Urinary bladder (tissue), 3 donors: ENCODE measurements at regions not wholly inside any gene's neighbourhood (a gene's known extent, or its start where the extent isn't known, plus 50 kb on each side); places are given as distances from the start of the nearest gene placed in this dataset.
A peak's percentile ranks its signal among the peaks of the same experiment; 100 is the strongest.

ENCODE experiments used
- DNase-seq: peaks from one replicate; pipeline ENCODE4 v3.0.0-alpha.2; 2015; ENCODE audit errors: extremely low spot score
- H3K27ac ChIP-seq: one replicate; pipeline ENCODE4 v1.5.1; 2013; ENCODE audit warnings: low read depth, mild to moderate bottlenecking, moderate library complexity
- H3K36me3 ChIP-seq: one replicate; pipeline ENCODE4 v1.6.1; 2013; ENCODE audit warnings: mild to moderate bottlenecking, moderate library complexity; ENCODE audit not compliant: insufficient read depth
- H3K4me1 ChIP-seq: one replicate; pipeline ENCODE4 v1.6.1; 2013; ENCODE audit warnings: mild to moderate bottlenecking, moderate library complexity; ENCODE audit not compliant: insufficient read depth
- H3K4me3 ChIP-seq: one replicate; pipeline ENCODE4 v1.5.1; 2013; ENCODE audit warnings: low read depth, low read length
- WGBS: extraction: QIAGEN DNeasy Blood & Tissue Kit; methylation state at CpG from one replicate; pipeline ENCODE4 v1.1.7; 2013; 5-methylcytosine and 5-hydroxymethylcytosine counted together
- donor health status: healthy with polysubstance abuse.
- donor health status: healthy.

DNA sequence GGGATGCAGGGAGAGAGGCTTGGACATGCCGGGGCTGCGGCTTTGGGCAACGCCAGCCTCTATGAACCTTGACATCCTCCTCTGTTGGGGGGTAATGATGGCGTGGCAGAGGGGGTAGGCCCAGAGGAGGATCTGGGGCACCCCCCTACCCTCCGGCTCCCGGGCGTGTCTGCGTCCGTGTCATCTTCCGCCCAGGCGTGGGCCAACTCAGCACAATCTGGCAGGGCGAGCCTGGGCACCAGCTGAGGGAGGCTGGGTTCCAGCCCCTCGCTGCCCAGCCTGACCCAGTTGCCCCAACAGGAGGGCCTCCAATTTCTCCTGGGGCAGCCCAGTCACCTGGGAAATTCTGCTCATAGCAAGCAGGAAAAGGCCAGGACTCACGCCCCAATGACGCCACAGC lies 62.9 kb upstream of the IL17B start:
- Histone ChIP-seq H3K27ac (peak overlapping the region; percentile 26), H3K4me1 (no peaks in the 10 kb centered on the region), H3K4me3 (no peak overlapping the region), H3K36me3 (no peaks in the 10 kb centered on the region)
- DNase-seq: no peak
- 85% methylated on average over 15 of the region's 15 CpGs for WGBS

GRCh38 chr5:149441194-149441753 lies 62.2 kb upstream of the IL17B start:
- Histone ChIP-seq H3K27ac (no peak overlapping the region), H3K4me3 (no peak overlapping the region), H3K4me1 (no peaks in the 10 kb centered on the region), H3K36me3 (no peaks in the 10 kb centered on the region)
- WGBS: 89% methylated on average over 14 of the region's 14 CpGs
- no peak for DNase-seq

GRCh38 chr5:149439899-149440542 lies 60.9 kb upstream of the IL17B start:
- no peaks in the 10 kb centered on the region for H3K36me3 ChIP-seq
- H3K4me1 ChIP-seq: no peaks in the 10 kb centered on the region
- peak overlapping the region; percentile 82 for H3K27ac ChIP-seq
- DNase-seq: no peak
- no peak overlapping the region for H3K4me3 ChIP-seq
- 63% methylated on average over 8 of the region's 8 CpGs for WGBS

DNA sequence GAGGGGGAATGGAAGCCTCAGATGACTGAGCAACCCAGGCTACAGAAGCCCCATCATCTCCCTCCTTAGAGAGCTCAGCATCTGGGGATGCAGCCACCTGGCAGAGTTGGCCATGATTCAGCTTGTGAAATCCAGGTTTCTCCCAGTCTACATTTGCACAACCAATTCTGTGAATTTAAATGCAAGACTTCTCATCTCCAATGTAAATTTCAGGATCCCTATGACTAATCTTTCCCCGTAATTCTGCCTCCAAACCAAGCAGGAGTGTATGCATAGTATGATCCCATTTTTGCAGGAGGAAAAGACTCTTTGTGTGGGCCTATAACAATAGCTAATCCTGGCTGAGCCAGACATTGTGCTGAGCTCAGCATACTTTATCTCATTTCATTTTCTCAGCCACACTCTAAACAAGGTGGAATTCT lies 59.6 kb upstream of the IL17B start:
- Histone ChIP-seq H3K4me3 (no peak overlapping the region), H3K4me1 (no peaks in the 10 kb centered on the region), H3K36me3 (no peaks in the 10 kb centered on the region), H3K27ac (no peak overlapping the region)
- WGBS: 58% methylated on average over 1 of the region's 1 CpG
- DNase-seq: no peak

DNA sequence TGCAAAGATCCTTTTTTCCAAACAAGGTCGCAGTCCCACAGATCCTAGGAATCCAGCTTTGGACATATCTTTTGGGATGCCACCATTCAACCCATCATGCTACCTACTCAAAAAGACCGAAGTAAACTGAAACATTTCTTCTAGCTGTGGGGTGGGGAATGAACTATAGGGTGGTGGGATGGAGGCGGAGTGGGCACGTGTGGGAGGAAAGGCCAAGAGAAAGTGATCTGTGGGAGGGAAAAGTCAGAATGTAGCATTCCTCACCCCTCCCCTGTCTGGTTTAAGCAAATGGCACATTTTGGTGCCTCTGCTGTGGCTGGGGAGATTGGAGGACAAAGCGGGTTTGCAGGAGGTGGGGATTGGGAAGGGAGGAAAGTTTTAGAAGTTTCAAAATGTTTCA lies 59.2 kb upstream of the IL17B start:
- DNase-seq: no peak
- H3K36me3 ChIP-seq: no peaks in the 10 kb centered on the region
- WGBS: 83% methylated on average over 5 of the region's 5 CpGs
- no peaks in the 10 kb centered on the region for H3K4me1 ChIP-seq
- no peak overlapping the region for H3K4me3 ChIP-seq
- no peak overlapping the region for H3K27ac ChIP-seq

GRCh38 chr5:149437391-149438040 lies 58.4 kb upstream of the IL17B start:
- no peaks in the 10 kb centered on the region for H3K4me1 ChIP-seq
- no peaks in the 10 kb centered on the region for H3K36me3 ChIP-seq
- H3K27ac ChIP-seq: no peak overlapping the region
- no peak for DNase-seq
- H3K4me3 ChIP-seq: no peak overlapping the region
- 66% methylated on average over 10 of the region's 10 CpGs for WGBS

DNA sequence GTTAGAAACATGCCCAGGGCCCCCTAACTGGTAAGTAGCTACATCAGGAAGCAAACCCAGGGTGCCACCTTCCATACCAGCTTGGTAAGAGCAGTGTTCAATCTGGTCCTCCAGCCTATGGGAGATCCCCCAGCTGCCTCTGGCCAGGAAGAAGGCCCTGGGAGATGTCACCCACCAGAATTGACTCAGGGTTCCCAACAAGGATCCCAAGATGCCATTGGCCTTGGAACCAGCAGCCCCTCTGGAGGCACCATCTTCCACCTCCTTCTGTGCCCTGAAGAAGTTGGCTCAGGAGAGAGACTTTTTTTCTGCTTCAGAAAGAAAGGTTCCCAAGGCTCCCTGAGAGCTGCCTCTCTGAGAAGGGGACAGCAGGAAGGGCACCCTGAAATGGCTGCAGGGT lies 56.6 kb upstream of the IL17B start:
- H3K4me1 ChIP-seq: no peaks in the 10 kb centered on the region
- H3K36me3 ChIP-seq: no peaks in the 10 kb centered on the region
- H3K27ac ChIP-seq: no peak overlapping the region
- DNase-seq: no peak
- H3K4me3 ChIP-seq: no peak overlapping the region

GRCh38 chr5:149435015-149435376 lies 55.9 kb upstream of the IL17B start:
- WGBS: 88% methylated on average over 7 of the region's 7 CpGs
- H3K27ac ChIP-seq: no peak overlapping the region
- H3K4me1 ChIP-seq: no peaks in the 10 kb centered on the region
- no peaks in the 10 kb centered on the region for H3K36me3 ChIP-seq
- H3K4me3 ChIP-seq: no peak overlapping the region
- DNase-seq: no peak

DNA sequence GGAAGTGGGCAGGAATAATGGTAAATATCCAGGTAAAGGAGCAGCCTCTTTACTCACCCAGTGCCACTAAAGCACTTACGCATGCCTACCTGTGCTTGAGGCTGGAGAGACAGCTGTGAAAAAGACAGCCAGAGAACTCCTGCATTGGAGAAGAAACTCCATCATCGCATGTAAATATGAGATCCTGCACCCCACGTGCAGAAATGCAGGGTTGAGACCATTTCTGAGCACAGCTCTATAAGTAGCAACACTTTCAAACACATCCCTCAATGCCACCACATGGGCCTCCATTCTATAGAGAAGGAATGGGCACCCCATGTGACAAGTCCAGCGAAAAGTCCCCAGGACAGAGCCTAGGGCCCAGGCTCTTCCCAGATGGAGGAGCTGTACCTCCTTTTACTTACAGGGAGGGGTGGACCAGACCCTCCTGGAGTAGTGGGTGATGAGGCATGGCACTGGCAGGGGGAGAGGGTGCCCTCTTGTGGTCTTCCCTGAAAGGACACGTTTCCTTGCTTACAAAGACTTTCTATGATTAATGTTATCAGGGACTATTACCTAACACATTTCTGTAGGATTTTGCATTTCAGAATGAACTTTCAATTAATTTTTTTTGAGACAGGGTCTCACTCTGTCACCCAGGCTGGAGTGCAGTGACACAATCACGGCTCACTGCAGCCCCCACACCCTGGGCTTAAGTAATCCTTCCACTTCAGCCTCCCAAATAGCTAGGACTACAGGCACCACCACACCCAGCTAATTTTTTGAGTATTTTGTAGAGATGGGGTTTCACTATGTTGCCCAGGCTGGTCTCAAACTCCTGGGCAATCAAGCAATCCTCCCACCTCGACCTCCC lies 55.3 kb upstream of the IL17B start:
- Histone ChIP-seq H3K36me3 (no peaks in the 10 kb centered on the region), H3K4me3 (no peak overlapping the region), H3K27ac (peak overlapping the region; percentile 64), H3K4me1 (no peaks in the 10 kb centered on the region)
- 32% methylated on average over 7 of the region's 7 CpGs for WGBS
- DNase-seq: no peak

- H3K4me1 ChIP-seq: no peaks in the 10 kb centered on the region
- H3K36me3 ChIP-seq: no peaks in the 10 kb centered on the region
- DNase-seq: no peak
- H3K27ac ChIP-seq: no peak overlapping the region
- no peak overlapping the region for H3K4me3 ChIP-seq
- WGBS: 46% methylated on average over 8 of the region's 8 CpGs
Observed at GRCh38 chr5:149433524-149434131, 54.5 kb upstream of the IL17B start.

- no peak for DNase-seq
- Histone ChIP-seq H3K4me3 (no peak overlapping the region), H3K36me3 (no peaks in the 10 kb centered on the region), H3K4me1 (no peaks in the 10 kb centered on the region), H3K27ac (no peak overlapping the region)
- 36% methylated on average over 3 of the region's 3 CpGs for WGBS
Observed at GRCh38 chr5:149432911-149433401, 53.9 kb upstream of the IL17B start.

- Histone ChIP-seq H3K4me1 (no peaks in the 10 kb centered on the region), H3K27ac (no peak overlapping the region), H3K4me3 (no peak overlapping the region), H3K36me3 (no peaks in the 10 kb centered on the region)
- WGBS: 36% methylated on average over 7 of the region's 7 CpGs
- DNase-seq: no peak
Observed at GRCh38 chr5:149432376-149432775, 53.3 kb upstream of the IL17B start.
